Heart right ventricle (tissue), 16 donors: ENCODE measurements at regions not wholly inside any gene's neighbourhood (a gene's known extent, or its start where the extent isn't known, plus 50 kb on each side); places are given as distances from the start of the nearest gene placed in this dataset.

Experiments used
- ATAC-seq, 8 donors: fragments of 200-7000 bp; cut with Tn5 transposase; one replicate each; pipeline ENCODE4 v1.9.1; 2020; ENCODE audit warnings: mild to moderate bottlenecking in 8 of 8, moderate library complexity in 8 of 8, moderate number of reproducible peaks in 1 of 8
- DNase-seq, 2 donors: peaks; one replicate each; pipeline ENCODE4 v3.0.0-alpha.2; 2020
- H3K27ac ChIP-seq, 10 donors: fragments of 200-600 bp; sonication (generic) in 2 of 10; one replicate each; pipeline versions ENCODE4 v1.5.0 to v1.8.0; 2020 to 2022; ENCODE audit warnings: mild to moderate bottlenecking in 3 of 10
- H3K27me3 ChIP-seq, 7 donors: fragments of 200-600 bp; one replicate each; pipeline ENCODE4 v1.8.0; 2021 to 2022; ENCODE audit warnings: mild to moderate bottlenecking in 2 of 7
- H3K36me3 ChIP-seq, 9 donors: fragments of 200-600 bp; sonication (generic) in 1 of 9; one replicate each; pipeline versions ENCODE4 v1.5.0 to v1.8.0; 2020 to 2022; ENCODE audit warnings: mild to moderate bottlenecking in 2 of 9
- H3K4me1 ChIP-seq, 9 donors: fragments of 200-600 bp; sonication (generic) in 1 of 9; one replicate each; pipeline versions ENCODE4 v1.5.0 to v1.8.0; 2020 to 2022; ENCODE audit warnings: mild to moderate bottlenecking in 4 of 9
- H3K4me3 ChIP-seq, 10 donors: fragments of 200-600 bp; sonication (generic) in 2 of 10; one replicate each; pipeline versions ENCODE4 v1.5.0 to v1.8.0; 2020 to 2022; ENCODE audit warnings: mild to moderate bottlenecking in 7 of 10, moderate library complexity in 2 of 10
- H3K9me3 ChIP-seq, 11 donors: fragments of 200-600 bp in 10 of 11; sonication (generic) in 2 of 11; one replicate each; pipeline versions ENCODE4 v1.5.0 to v1.8.0; 2013 to 2022; ENCODE audit warnings: mild to moderate bottlenecking in 2 of 11, control low read depth in 1 of 11, moderate library complexity in 1 of 11
- WGBS, 2 donors: extraction: QIAGEN DNeasy Blood & Tissue Kit; methylation state at CpG; one replicate each; pipeline ENCODE4 v1.1.7; 2013; ENCODE audit warnings: inconsistent platforms in 1 of 2; 5-methylcytosine and 5-hydroxymethylcytosine counted together
- intact Hi-C, 10 donors: fragments of 100-400 bp; cut with DNase I; formaldehyde crosslinking; loops; one replicate each; pipeline versions ENCODE4 v1.11.1 to v1.14.2; 2022
- TF ChIP-seq, protein P1 (sequence below), 9 donors: fragments of 200-600 bp; sonication (generic) in 2 of 9; IDR thresholded peaks; one replicate each; pipeline versions ENCODE4 v1.5.0 to v1.8.0; 2021 to 2022; ENCODE audit warnings: antibody characterized with exemption in 9 of 9, mild to moderate bottlenecking in 5 of 9, moderate library complexity in 1 of 9
- donor health status: Arrhythmogenic right ventricular cardiomyopathy.
- donor health status: ischemic (EF 13 %, LVEDD 7.1; RV severe dilation, severe dysfunction).
- donor health status: healthy with polysubstance abuse.
- donor health status: DM: no; HTN: yes; CAD: no.
- donor health status: DM: no; HTN: no; CAD: no.
- donor health status: ischemic (EF 25% LVEDD 6.9; RV normal size, moderate dysfunction).
- donor health status: ischemic (EF 25% LVEDD 5.7; RV mildly dilated, moderate dysfunction).
- donor health status: healthy.
- donor health status: DM: yes; HTN: yes; CAD: no.
- donor health status: Ischemic cardiomyopathy.
- donor health status: ischemic (EF 35%, LVEDD 5.7; RV mildly dilated, moderate dysfunction).
- donor health status: nonischemic (EF 11% LVEDD 7.7; RV severe dilation, severe dysfunction).
- donor health status: DM: yes; HTN: yes; CAD: no.
- donor health status: PGD.
- donor health status: ischemic (EF 29% LVEDD 5.4; RV normal size, mild dysfunction).
- donor health status: nonischemic (EF 23%, LVEDD 6.1; RV moderate dilation, normal function).

DNA sequence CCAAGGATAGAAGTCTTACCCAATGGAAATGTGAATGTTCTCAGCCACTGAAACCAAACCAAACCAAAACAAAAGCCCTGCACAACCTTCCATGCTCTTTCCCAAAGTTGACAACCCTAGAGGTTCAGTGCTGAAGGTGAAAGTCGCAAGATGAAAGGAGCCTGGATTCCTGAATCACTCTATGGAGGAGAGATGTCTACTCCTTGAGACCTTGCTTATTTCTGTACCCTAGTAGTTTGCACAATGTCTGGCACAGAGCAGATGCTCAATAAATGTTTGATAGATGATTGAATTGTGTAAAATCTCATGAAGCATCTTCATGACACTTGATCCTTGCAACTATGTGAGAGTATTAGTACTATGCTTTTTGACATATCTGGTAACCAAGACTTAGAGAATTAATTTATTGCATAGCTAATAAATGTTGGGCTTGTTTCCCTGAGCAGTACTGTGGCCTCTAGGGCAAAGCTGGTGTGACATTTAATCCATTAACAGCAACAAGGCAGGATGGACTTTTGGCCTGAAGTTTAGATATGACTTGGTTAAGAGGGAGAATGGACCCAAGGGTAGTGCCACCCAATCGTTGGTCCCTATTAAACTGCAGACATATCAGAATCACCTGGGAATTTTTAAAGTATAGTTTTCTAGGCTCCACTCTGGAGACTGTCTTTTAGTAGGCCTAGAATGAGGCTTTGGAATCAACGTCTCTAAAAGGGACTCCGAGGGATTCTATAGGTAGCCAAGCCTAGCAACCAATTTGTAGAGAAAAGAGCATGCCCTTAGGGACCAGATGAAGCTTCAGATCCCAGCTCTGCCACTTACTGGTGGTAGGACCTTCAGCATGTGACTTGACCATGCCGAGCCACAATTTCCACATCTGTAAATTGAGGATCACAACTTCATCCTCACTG is 145.9 kb downstream of the DDX1 start:
- WGBS, 2 donors: 96 to 99% methylated on average over 5 of the region's 5 CpGs
- peaks cover 0 to 16% (median 0%) of the 10 kb centered on the region in 11 donors for H3K9me3 ChIP-seq
- ATAC-seq (no peak), DNase-seq (no peak)
- H3K4me3 ChIP-seq: no peak overlapping the region
- intact Hi-C loops: loop anchor here in 2 of 10 donors (10.0 kb wide), 2 partner anchors 93 to 177 kb away; no protein-coding TSS in a partner anchor
- peaks cover 9 to 33% (median 31%) of the 10 kb centered on the region in 9 donors for H3K4me1 ChIP-seq
- TF ChIP-seq, protein P1, sequence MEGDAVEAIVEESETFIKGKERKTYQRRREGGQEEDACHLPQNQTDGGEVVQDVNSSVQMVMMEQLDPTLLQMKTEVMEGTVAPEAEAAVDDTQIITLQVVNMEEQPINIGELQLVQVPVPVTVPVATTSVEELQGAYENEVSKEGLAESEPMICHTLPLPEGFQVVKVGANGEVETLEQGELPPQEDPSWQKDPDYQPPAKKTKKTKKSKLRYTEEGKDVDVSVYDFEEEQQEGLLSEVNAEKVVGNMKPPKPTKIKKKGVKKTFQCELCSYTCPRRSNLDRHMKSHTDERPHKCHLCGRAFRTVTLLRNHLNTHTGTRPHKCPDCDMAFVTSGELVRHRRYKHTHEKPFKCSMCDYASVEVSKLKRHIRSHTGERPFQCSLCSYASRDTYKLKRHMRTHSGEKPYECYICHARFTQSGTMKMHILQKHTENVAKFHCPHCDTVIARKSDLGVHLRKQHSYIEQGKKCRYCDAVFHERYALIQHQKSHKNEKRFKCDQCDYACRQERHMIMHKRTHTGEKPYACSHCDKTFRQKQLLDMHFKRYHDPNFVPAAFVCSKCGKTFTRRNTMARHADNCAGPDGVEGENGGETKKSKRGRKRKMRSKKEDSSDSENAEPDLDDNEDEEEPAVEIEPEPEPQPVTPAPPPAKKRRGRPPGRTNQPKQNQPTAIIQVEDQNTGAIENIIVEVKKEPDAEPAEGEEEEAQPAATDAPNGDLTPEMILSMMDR (IDR thresholded peaks at IDR 0.05): no peak
- H3K36me3 ChIP-seq: no peaks in the 10 kb centered on the region
- no peaks in the 10 kb centered on the region for H3K27me3 ChIP-seq
- H3K27ac ChIP-seq: no peak overlapping the region

DNA sequence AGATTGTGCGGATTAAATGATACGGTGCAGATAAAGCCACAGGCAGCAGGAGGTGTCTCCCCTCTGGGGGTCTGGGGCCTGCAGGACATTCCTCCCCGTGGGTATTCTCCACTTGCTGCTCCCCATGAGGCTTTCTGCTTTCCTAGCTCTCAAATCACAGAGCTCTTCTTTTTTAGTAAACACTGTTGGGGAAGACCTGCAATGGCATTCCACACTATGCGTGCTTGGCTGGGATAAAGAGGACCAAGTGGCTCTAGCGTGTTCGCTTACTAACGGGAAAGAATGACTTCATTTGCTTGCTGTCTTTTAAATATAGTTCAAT is 146.5 kb downstream of the DDX1 start:
- TF ChIP-seq, protein P1 (IDR thresholded peaks at IDR 0.05): no peak
- intact Hi-C loops: loop anchor here in 2 of 10 donors (10.0 kb wide), 2 partner anchors 93 to 177 kb away; no protein-coding TSS in a partner anchor
- 94% methylated on average over 7 of the region's 7 CpGs for WGBS, 2 donors
- no peaks in the 10 kb centered on the region for H3K27me3 ChIP-seq
- DNase-seq (no peak), ATAC-seq (no peak)
- no peak overlapping the region for H3K27ac ChIP-seq
- H3K4me3 ChIP-seq: no peak overlapping the region
- H3K4me1 ChIP-seq: peaks cover 9 to 29% (median 25%) of the 10 kb centered on the region in 9 donors
- H3K9me3 ChIP-seq: peaks cover 0 to 16% (median 0%) of the 10 kb centered on the region in 11 donors
- H3K36me3 ChIP-seq: no peaks in the 10 kb centered on the region

DNA sequence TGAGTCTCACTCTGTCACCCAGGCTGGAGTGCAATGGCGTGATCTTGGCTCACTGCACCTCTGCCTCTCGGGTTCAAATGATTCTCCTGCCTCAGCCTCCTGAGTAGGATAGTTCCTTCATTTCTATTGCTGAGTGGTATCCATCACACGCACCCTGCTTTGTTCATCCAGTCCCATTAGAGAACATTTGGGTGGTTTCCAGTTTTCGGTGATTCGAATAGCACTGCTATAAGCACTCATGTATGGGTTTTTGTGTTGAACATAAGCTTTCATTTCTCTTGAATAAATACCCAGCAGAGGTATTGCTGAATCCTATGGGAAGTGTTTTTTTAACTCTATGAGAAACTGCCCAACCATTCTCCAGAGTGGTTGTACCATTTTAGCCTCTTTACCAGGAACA is 147.3 kb downstream of the DDX1 start:
- H3K4me1 ChIP-seq: peaks cover 9 to 21% (median 17%) of the 10 kb centered on the region in 9 donors
- H3K27ac ChIP-seq: no peak overlapping the region
- intact Hi-C loops: loop anchor here in 2 of 10 donors (10.0 kb wide), 2 partner anchors 94 to 176 kb away; no protein-coding TSS in a partner anchor
- no peaks in the 10 kb centered on the region for H3K27me3 ChIP-seq
- ATAC-seq (no peak), DNase-seq (no peak)
- TF ChIP-seq, protein P1 (IDR thresholded peaks at IDR 0.05): no peak
- no peak overlapping the region for H3K4me3 ChIP-seq
- H3K36me3 ChIP-seq: no peaks in the 10 kb centered on the region
- peaks cover 0 to 16% (median 0%) of the 10 kb centered on the region in 11 donors for H3K9me3 ChIP-seq
- WGBS, 2 donors: 89 to 95% methylated on average over 5 of the region's 5 CpGs

DNA sequence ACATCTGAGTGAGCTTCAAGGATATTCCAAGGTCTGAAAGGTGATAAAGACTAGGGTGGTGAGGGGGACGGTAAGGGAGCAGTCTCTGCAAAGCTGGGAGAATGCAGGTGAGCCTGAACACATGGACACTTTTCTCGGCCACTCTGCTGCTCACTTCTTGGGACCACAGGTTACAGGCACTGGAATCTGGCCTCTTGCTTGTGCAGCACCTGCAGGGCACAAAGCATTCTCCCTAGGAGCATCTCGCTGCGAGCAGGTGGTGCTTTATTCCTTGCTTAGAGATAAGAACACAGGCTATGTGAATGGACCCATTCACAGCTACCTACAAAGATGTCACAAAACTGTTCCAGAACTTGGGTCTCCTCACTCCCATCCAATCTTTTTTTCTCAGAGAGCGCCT is 153.2 kb downstream of the DDX1 start:
- Histone ChIP-seq H3K9me3 (peaks cover 0 to 16% (median 0%) of the 10 kb centered on the region in 11 donors), H3K27me3 (no peaks in the 10 kb centered on the region), H3K4me1 (peaks cover 0 to 40% (median 26%) of the 10 kb centered on the region in 9 donors), H3K36me3 (no peaks in the 10 kb centered on the region), H3K4me3 (no peak overlapping the region), H3K27ac (peak overlapping the region in 1 of 10 donors; percentile 32)
- DNase-seq: no peak
- ATAC-seq: no peak
- WGBS, 2 donors: 92 to 98% methylated on average over 5 of the region's 5 CpGs
- TF ChIP-seq, protein P1 (IDR thresholded peaks at IDR 0.05): no peak
- intact Hi-C loops: loop anchor here in 1 of 10 donors (10.0 kb wide), 1 partner anchor 110 kb away; no protein-coding TSS in a partner anchor
